ENCODE measurements at regions not wholly inside any gene's neighbourhood (a gene's known extent, or its start where the extent isn't known, plus 50 kb on each side); places are given as distances from the start of the nearest gene placed in this dataset.

- TF ChIP-seq CTCF (IDR thresholded peaks at IDR 0.05; ENCODE audit: low read length) (no peak), EZH2 (optimal IDR thresholded peaks at IDR 0.05; ENCODE audit: low read depth, low read length) (no peak)
These were observed 162.4 kb upstream of the SYN3 start for GRCh38 chr22:33220476-33221080.

Measured in MM.1S (cell line).